ENCODE measurements at regions not wholly inside any gene's neighbourhood (a gene's known extent, or its start where the extent isn't known, plus 50 kb on each side); places are given as distances from the start of the nearest gene placed in this dataset.

DNA sequence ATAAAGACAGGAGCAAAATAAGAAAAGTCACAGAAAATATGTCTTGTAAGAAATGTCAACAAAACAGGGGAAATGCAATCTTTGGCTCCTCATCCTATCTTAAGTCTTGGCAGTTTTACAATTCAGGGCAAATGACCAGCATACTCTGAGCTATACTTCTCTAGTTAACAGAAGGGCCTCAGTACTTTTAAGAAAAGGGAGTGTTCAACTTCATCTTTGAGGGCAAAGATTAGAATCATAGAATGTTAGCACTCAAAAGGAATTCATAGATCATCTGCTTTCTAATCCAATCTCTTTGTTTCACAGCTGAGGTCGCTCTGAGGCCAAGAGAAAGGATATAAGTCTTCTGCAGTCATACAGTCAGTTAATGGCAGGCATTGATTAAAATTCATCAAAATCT lies 174.0 kb upstream of the NT5C1B start:
- WGBS, 3 donors: 86 to 100% (median 90%) methylated on average over 1 of the region's 1 CpG
- H3K9me3 ChIP-seq: no peaks in the 10 kb centered on the region
- no peaks in the 10 kb centered on the region for H3K36me3 ChIP-seq
- H3K27ac ChIP-seq: no peak overlapping the region
- TF ChIP-seq, protein P1, sequence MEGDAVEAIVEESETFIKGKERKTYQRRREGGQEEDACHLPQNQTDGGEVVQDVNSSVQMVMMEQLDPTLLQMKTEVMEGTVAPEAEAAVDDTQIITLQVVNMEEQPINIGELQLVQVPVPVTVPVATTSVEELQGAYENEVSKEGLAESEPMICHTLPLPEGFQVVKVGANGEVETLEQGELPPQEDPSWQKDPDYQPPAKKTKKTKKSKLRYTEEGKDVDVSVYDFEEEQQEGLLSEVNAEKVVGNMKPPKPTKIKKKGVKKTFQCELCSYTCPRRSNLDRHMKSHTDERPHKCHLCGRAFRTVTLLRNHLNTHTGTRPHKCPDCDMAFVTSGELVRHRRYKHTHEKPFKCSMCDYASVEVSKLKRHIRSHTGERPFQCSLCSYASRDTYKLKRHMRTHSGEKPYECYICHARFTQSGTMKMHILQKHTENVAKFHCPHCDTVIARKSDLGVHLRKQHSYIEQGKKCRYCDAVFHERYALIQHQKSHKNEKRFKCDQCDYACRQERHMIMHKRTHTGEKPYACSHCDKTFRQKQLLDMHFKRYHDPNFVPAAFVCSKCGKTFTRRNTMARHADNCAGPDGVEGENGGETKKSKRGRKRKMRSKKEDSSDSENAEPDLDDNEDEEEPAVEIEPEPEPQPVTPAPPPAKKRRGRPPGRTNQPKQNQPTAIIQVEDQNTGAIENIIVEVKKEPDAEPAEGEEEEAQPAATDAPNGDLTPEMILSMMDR (IDR thresholded peaks at IDR 0.05): no peak
- TF ChIP-seq EP300 (IDR thresholded peaks at IDR 0.05): no peak
- no peak for TF ChIP-seq POLR2A (IDR thresholded peaks at IDR 0.05)
- H3K4me1 ChIP-seq (ENCODE audit: insufficient read depth): no peaks in the 10 kb centered on the region
- no peak for DNase-seq
- intact Hi-C loops (cut with DNase I): no loop called here
- no peaks in the 10 kb centered on the region for H3K27me3 ChIP-seq
- H3K4me3 ChIP-seq: no peak overlapping the region

DNA sequence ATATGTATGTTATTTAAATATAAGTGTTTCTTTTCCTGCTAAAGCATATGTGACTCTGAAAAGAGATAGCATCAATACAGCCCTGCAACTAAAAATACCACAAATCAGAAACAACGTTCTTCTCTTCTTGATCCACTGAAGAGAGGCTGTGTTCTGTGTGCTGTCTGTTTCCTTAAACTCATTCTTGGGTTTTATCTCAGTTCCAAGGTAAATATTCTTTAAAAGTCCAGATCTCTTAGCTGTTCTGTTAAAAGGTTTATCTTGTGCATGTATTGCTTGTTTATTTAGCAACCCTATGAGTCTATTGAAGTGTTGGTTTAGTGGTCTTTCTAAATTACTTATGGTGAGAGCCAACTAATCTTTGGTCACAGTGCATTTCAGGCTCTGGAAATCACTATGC lies 173.3 kb upstream of the NT5C1B start:
- Histone ChIP-seq H3K27ac (no peak overlapping the region), H3K9me3 (no peaks in the 10 kb centered on the region), H3K36me3 (no peaks in the 10 kb centered on the region), H3K4me1 (ENCODE audit: insufficient read depth) (no peaks in the 10 kb centered on the region), H3K27me3 (no peaks in the 10 kb centered on the region), H3K4me3 (no peak overlapping the region)
- DNase-seq: no peak
- 7 to 32% (median 8%) methylated on average over 1 of the region's 1 CpG for WGBS, 3 donors
- TF ChIP-seq, protein P1 (IDR thresholded peaks at IDR 0.05): no peak
- TF ChIP-seq EP300 (IDR thresholded peaks at IDR 0.05): no peak
- TF ChIP-seq POLR2A (IDR thresholded peaks at IDR 0.05): no peak
- intact Hi-C loops (cut with DNase I): no loop called here

DNA sequence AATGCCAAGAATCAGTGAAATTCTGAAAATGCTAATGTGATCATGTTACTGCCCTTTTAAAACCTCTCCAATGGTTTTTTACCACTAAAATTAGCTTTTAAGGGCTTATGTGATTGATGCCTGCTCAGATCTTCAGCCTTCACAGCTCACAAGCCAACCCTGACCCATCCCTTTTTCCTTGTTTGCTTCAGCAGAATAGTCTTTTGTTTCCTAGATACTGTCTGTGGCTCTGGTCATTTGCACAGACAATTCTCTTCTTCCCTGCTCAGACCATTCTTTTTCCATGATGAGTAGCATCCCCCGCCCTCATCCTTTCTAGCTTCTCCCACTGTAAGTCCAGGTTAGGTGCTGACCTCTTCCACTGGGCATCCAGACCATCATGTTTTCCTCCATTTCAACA lies 164.9 kb upstream of the NT5C1B start:
- no peak for TF ChIP-seq POLR2A (IDR thresholded peaks at IDR 0.05)
- TF ChIP-seq, protein P1 (IDR thresholded peaks at IDR 0.05): no peak
- TF ChIP-seq EP300 (IDR thresholded peaks at IDR 0.05): no peak
- Histone ChIP-seq H3K27ac (no peak overlapping the region), H3K9me3 (no peaks in the 10 kb centered on the region), H3K4me1 (ENCODE audit: insufficient read depth) (no peaks in the 10 kb centered on the region), H3K27me3 (no peaks in the 10 kb centered on the region), H3K4me3 (no peak overlapping the region), H3K36me3 (no peaks in the 10 kb centered on the region)
- no peak for DNase-seq
- intact Hi-C loops (cut with DNase I): loop anchor here in 2 of 4 donors (5.0 kb wide), 1 partner anchor 608 kb away; no protein-coding TSS in a partner anchor
- 97 to 100% (median 100%) methylated on average over 1 of the region's 1 CpG for WGBS, 3 donors

DNA sequence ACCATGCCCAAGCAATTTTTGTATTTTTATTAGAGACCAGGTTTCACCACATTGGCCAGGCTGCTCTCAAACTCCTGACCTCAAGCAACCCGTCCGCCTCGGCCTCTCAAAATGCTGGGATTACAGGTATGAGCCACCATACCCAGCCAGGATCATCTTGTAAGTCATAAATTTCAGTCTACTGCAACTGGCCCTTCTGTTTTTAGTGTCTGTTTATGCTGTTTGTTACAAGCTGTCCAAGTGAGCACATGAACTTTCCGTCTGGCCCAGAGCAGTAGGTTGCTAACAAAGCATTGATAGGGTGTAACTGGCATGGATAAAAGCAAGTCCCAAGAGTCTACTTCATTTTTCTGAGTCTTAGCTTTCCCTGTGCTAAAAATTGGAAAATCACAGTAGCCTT lies 164.4 kb upstream of the NT5C1B start:
- Histone ChIP-seq H3K36me3 (no peaks in the 10 kb centered on the region), H3K27ac (no peak overlapping the region), H3K4me1 (ENCODE audit: insufficient read depth) (no peaks in the 10 kb centered on the region), H3K9me3 (no peaks in the 10 kb centered on the region), H3K4me3 (no peak overlapping the region), H3K27me3 (no peaks in the 10 kb centered on the region)
- no peak for DNase-seq
- TF ChIP-seq POLR2A (IDR thresholded peaks at IDR 0.05) (no peak), EP300 (IDR thresholded peaks at IDR 0.05) (no peak)
- TF ChIP-seq, protein P1 (IDR thresholded peaks at IDR 0.05): no peak
- WGBS, 3 donors: 93 to 96% (median 96%) methylated on average over 4 of the region's 4 CpGs
- intact Hi-C loops (cut with DNase I): loop anchor here in 2 of 4 donors (5.0 kb wide), 1 partner anchor 609 kb away; no protein-coding TSS in a partner anchor

All from ovary (tissue), 7 donors.